ENCODE measurements at regions not wholly inside any gene's neighbourhood (a gene's known extent, or its start where the extent isn't known, plus 50 kb on each side); places are given as distances from the start of the nearest gene placed in this dataset.

- DNase-seq, result no peak
- Histone ChIP-seq H3K36me3 (ENCODE audit: control insufficient read depth in 4 of 4, insufficient read depth in 4 of 4, low read length in 3 of 4) (no peaks in the 10 kb centered on the region), H3K9me3 (ENCODE audit: control extremely low read depth in 1 of 5, control insufficient read depth in 4 of 5, insufficient read depth in 2 of 5, low read depth in 1 of 5, low read length in 4 of 5) (peaks cover 0 to 18% (median 3%) of the 10 kb centered on the region in 5 experiments), H3K4me3 (ENCODE audit: control insufficient read depth in 1 of 7, extremely low read depth in 1 of 7, insufficient read depth in 4 of 7, low read depth in 2 of 7, low read length in 6 of 7) (no peak overlapping the region), H3K27ac (ENCODE audit: insufficient read depth in 1 of 2, low read depth in 1 of 2, low read length in 2 of 2, poor library complexity in 1 of 2, severe bottlenecking in 2 of 2) (no peak overlapping the region), H3K4me1 (ENCODE audit: control extremely low read depth in 1 of 4, control insufficient read depth in 4 of 4, insufficient read depth in 4 of 4, low read length in 3 of 4) (no peaks in the 10 kb centered on the region), H3K27me3 (replicated peaks in 2 of 5; ENCODE audit: control insufficient read depth in 4 of 5, insufficient read depth in 5 of 5, low read length in 4 of 5) (no peaks in the 10 kb centered on the region)
- 79% methylated on average over 4 of the region's 4 CpGs for WGBS (ENCODE audit: insufficient coverage)
- CTCF ChIA-PET, result no interaction called here
- POLR2A ChIA-PET, result interaction anchor here (0.6 kb wide), 1 partner anchor 53 kb away, joined by 3 read pairs; no protein-coding TSS in a partner anchor
These were observed 61.4 kb downstream of the ZXDA start for GRCh38 chrX:57848857-57849256.

GRCh38 chrX:57822818-57823217 is 87.4 kb downstream of the ZXDA start:
- no peaks in the 10 kb centered on the region for H3K36me3 ChIP-seq (ENCODE audit: control insufficient read depth in 4 of 4, insufficient read depth in 4 of 4, low read length in 3 of 4)
- H3K27me3 ChIP-seq (replicated peaks in 2 of 5; ENCODE audit: control insufficient read depth in 4 of 5, insufficient read depth in 5 of 5, low read length in 4 of 5), result no peaks in the 10 kb centered on the region
- WGBS (ENCODE audit: insufficient coverage), result 68% methylated on average over 4 of the region's 4 CpGs
- ChIA-PET CTCF (interaction anchor here (0.7 to 5.7 kb wide), 5 partner anchors 92 to 208 kb away, joined by 3 to 43 read pairs (median 7); no protein-coding TSS in a partner anchor), POLR2A (interaction anchor here (0.6 to 1.1 kb wide), 2 partner anchors 129 to 150 kb away, joined by 3 to 4 read pairs; no protein-coding TSS in a partner anchor)
- H3K4me3 ChIP-seq (ENCODE audit: control insufficient read depth in 1 of 7, extremely low read depth in 1 of 7, insufficient read depth in 4 of 7, low read depth in 2 of 7, low read length in 6 of 7), result no peak overlapping the region
- H3K4me1 ChIP-seq (ENCODE audit: control extremely low read depth in 1 of 4, control insufficient read depth in 4 of 4, insufficient read depth in 4 of 4, low read length in 3 of 4), result no peaks in the 10 kb centered on the region
- DNase-seq, result no peak
- no peaks in the 10 kb centered on the region for H3K9me3 ChIP-seq (ENCODE audit: control extremely low read depth in 1 of 5, control insufficient read depth in 4 of 5, insufficient read depth in 2 of 5, low read depth in 1 of 5, low read length in 4 of 5)
- H3K27ac ChIP-seq (ENCODE audit: insufficient read depth in 1 of 2, low read depth in 1 of 2, low read length in 2 of 2, poor library complexity in 1 of 2, severe bottlenecking in 2 of 2), result no peak overlapping the region

GRCh38 chrX:57822398-57822797 is 87.9 kb downstream of the ZXDA start:
- CTCF ChIA-PET, result interaction anchor here (0.9 to 5.7 kb wide), 5 partner anchors 93 to 208 kb away, joined by 3 to 43 read pairs (median 7); no protein-coding TSS in a partner anchor
- WGBS (ENCODE audit: insufficient coverage), result 61% methylated on average over 8 of the region's 8 CpGs
- POLR2A ChIA-PET, result interaction anchor here (0.6 to 1.1 kb wide), 2 partner anchors 130 to 150 kb away, joined by 3 to 4 read pairs; no protein-coding TSS in a partner anchor

GRCh38 chrX:57821703-57822387 is 88.4 kb downstream of the ZXDA start:
- no peaks in the 10 kb centered on the region for H3K4me1 ChIP-seq (ENCODE audit: control extremely low read depth in 1 of 4, control insufficient read depth in 4 of 4, insufficient read depth in 4 of 4, low read length in 3 of 4)
- POLR2A ChIA-PET, result interaction anchor here (1.1 kb wide), 1 partner anchor 130 kb away, joined by 4 read pairs; no protein-coding TSS in a partner anchor
- H3K27me3 ChIP-seq (replicated peaks in 2 of 5; ENCODE audit: control insufficient read depth in 4 of 5, insufficient read depth in 5 of 5, low read length in 4 of 5), result no peaks in the 10 kb centered on the region
- DNase-seq, result peak; percentile 59 to 85 (median 80)
- no peak overlapping the region for H3K27ac ChIP-seq (ENCODE audit: insufficient read depth in 1 of 2, low read depth in 1 of 2, low read length in 2 of 2, poor library complexity in 1 of 2, severe bottlenecking in 2 of 2)
- no peaks in the 10 kb centered on the region for H3K36me3 ChIP-seq (ENCODE audit: control insufficient read depth in 4 of 4, insufficient read depth in 4 of 4, low read length in 3 of 4)
- H3K9me3 ChIP-seq (ENCODE audit: control extremely low read depth in 1 of 5, control insufficient read depth in 4 of 5, insufficient read depth in 2 of 5, low read depth in 1 of 5, low read length in 4 of 5), result no peaks in the 10 kb centered on the region
- WGBS (ENCODE audit: insufficient coverage), result 41% methylated on average over 5 of the region's 8 CpGs
- CTCF ChIA-PET, result interaction anchor here (0.9 to 5.7 kb wide), 4 partner anchors 93 to 205 kb away, joined by 4 to 43 read pairs (median 8); no protein-coding TSS in a partner anchor
- no peak overlapping the region for H3K4me3 ChIP-seq (ENCODE audit: control insufficient read depth in 1 of 7, extremely low read depth in 1 of 7, insufficient read depth in 4 of 7, low read depth in 2 of 7, low read length in 6 of 7)

More at GRCh38 chrX:57822398-57822797, 87.9 kb downstream of the ZXDA start:
- Histone ChIP-seq H3K4me1 (ENCODE audit: control extremely low read depth in 1 of 4, control insufficient read depth in 4 of 4, insufficient read depth in 4 of 4, low read length in 3 of 4) (no peaks in the 10 kb centered on the region), H3K36me3 (ENCODE audit: control insufficient read depth in 4 of 4, insufficient read depth in 4 of 4, low read length in 3 of 4) (no peaks in the 10 kb centered on the region), H3K27me3 (replicated peaks in 2 of 5; ENCODE audit: control insufficient read depth in 4 of 5, insufficient read depth in 5 of 5, low read length in 4 of 5) (no peaks in the 10 kb centered on the region), H3K27ac (ENCODE audit: insufficient read depth in 1 of 2, low read depth in 1 of 2, low read length in 2 of 2, poor library complexity in 1 of 2, severe bottlenecking in 2 of 2) (no peak overlapping the region), H3K9me3 (ENCODE audit: control extremely low read depth in 1 of 5, control insufficient read depth in 4 of 5, insufficient read depth in 2 of 5, low read depth in 1 of 5, low read length in 4 of 5) (no peaks in the 10 kb centered on the region), H3K4me3 (ENCODE audit: control insufficient read depth in 1 of 7, extremely low read depth in 1 of 7, insufficient read depth in 4 of 7, low read depth in 2 of 7, low read length in 6 of 7) (no peak overlapping the region)
- DNase-seq, result no peak

- WGBS (ENCODE audit: insufficient coverage), result no CpG with 5 or more reads among the region's 2 CpGs
- H3K4me3 ChIP-seq (ENCODE audit: control insufficient read depth in 1 of 7, extremely low read depth in 1 of 7, insufficient read depth in 4 of 7, low read depth in 2 of 7, low read length in 6 of 7), result no peak overlapping the region
- no peaks in the 10 kb centered on the region for H3K9me3 ChIP-seq (ENCODE audit: control extremely low read depth in 1 of 5, control insufficient read depth in 4 of 5, insufficient read depth in 2 of 5, low read depth in 1 of 5, low read length in 4 of 5)
- H3K4me1 ChIP-seq (ENCODE audit: control extremely low read depth in 1 of 4, control insufficient read depth in 4 of 4, insufficient read depth in 4 of 4, low read length in 3 of 4), result no peaks in the 10 kb centered on the region
- DNase-seq, result peak in 2 of 3 donors; percentile 15 to 23
- no peak overlapping the region for H3K27ac ChIP-seq (ENCODE audit: insufficient read depth in 1 of 2, low read depth in 1 of 2, low read length in 2 of 2, poor library complexity in 1 of 2, severe bottlenecking in 2 of 2)
- H3K36me3 ChIP-seq (ENCODE audit: control insufficient read depth in 4 of 4, insufficient read depth in 4 of 4, low read length in 3 of 4), result no peaks in the 10 kb centered on the region
- H3K27me3 ChIP-seq (replicated peaks in 2 of 5; ENCODE audit: control insufficient read depth in 4 of 5, insufficient read depth in 5 of 5, low read length in 4 of 5), result no peaks in the 10 kb centered on the region
- ChIA-PET CTCF (no interaction called here), POLR2A (no interaction called here)
These were observed 93.0 kb downstream of the ZXDA start for GRCh38 chrX:57817302-57817701.

GRCh38 chrX:57772637-57773036 is 92.6 kb upstream of the NLRP2B start:
- ChIA-PET POLR2A (no interaction called here), CTCF (no interaction called here)
- H3K9me3 ChIP-seq (ENCODE audit: control extremely low read depth in 1 of 5, control insufficient read depth in 4 of 5, insufficient read depth in 2 of 5, low read depth in 1 of 5, low read length in 4 of 5), result no peaks in the 10 kb centered on the region
- no peak overlapping the region for H3K4me3 ChIP-seq (ENCODE audit: control insufficient read depth in 1 of 7, extremely low read depth in 1 of 7, insufficient read depth in 4 of 7, low read depth in 2 of 7, low read length in 6 of 7)
- no peaks in the 10 kb centered on the region for H3K27me3 ChIP-seq (replicated peaks in 2 of 5; ENCODE audit: control insufficient read depth in 4 of 5, insufficient read depth in 5 of 5, low read length in 4 of 5)
- no peaks in the 10 kb centered on the region for H3K4me1 ChIP-seq (ENCODE audit: control extremely low read depth in 1 of 4, control insufficient read depth in 4 of 4, insufficient read depth in 4 of 4, low read length in 3 of 4)
- H3K36me3 ChIP-seq (ENCODE audit: control insufficient read depth in 4 of 4, insufficient read depth in 4 of 4, low read length in 3 of 4), result no peaks in the 10 kb centered on the region
- WGBS (ENCODE audit: insufficient coverage), result 87% methylated on average over 3 of the region's 4 CpGs
- H3K27ac ChIP-seq (ENCODE audit: insufficient read depth in 1 of 2, low read depth in 1 of 2, low read length in 2 of 2, poor library complexity in 1 of 2, severe bottlenecking in 2 of 2), result no peak overlapping the region
- DNase-seq, result no peak

GRCh38 chrX:57771689-57772088 is 91.6 kb upstream of the NLRP2B start:
- CTCF ChIA-PET, result no interaction called here
- no peaks in the 10 kb centered on the region for H3K4me1 ChIP-seq (ENCODE audit: control extremely low read depth in 1 of 4, control insufficient read depth in 4 of 4, insufficient read depth in 4 of 4, low read length in 3 of 4)
- no peaks in the 10 kb centered on the region for H3K27me3 ChIP-seq (replicated peaks in 2 of 5; ENCODE audit: control insufficient read depth in 4 of 5, insufficient read depth in 5 of 5, low read length in 4 of 5)
- no peaks in the 10 kb centered on the region for H3K36me3 ChIP-seq (ENCODE audit: control insufficient read depth in 4 of 4, insufficient read depth in 4 of 4, low read length in 3 of 4)
- no peak overlapping the region for H3K27ac ChIP-seq (ENCODE audit: insufficient read depth in 1 of 2, low read depth in 1 of 2, low read length in 2 of 2, poor library complexity in 1 of 2, severe bottlenecking in 2 of 2)
- no peak for DNase-seq
- no peak overlapping the region for H3K4me3 ChIP-seq (ENCODE audit: control insufficient read depth in 1 of 7, extremely low read depth in 1 of 7, insufficient read depth in 4 of 7, low read depth in 2 of 7, low read length in 6 of 7)
- POLR2A ChIA-PET, result no interaction called here
- no peaks in the 10 kb centered on the region for H3K9me3 ChIP-seq (ENCODE audit: control extremely low read depth in 1 of 5, control insufficient read depth in 4 of 5, insufficient read depth in 2 of 5, low read depth in 1 of 5, low read length in 4 of 5)
